Fibroblast of pulmonary artery (primary cell): ENCODE measurements at regions not wholly inside any gene's neighbourhood (a gene's known extent, or its start where the extent isn't known, plus 50 kb on each side); places are given as distances from the start of the nearest gene placed in this dataset.
A peak's percentile ranks its signal among the peaks of the same experiment; 100 is the strongest.

Experiments used
- DNase-seq: peaks from one replicate; pipeline ENCODE4 v3.0.0-alpha.2; 2010; ENCODE audit warnings: low read depth
- H3K4me3 ChIP-seq: replicated peaks from 2 replicates; pipeline ENCODE4 v1.5.1; 2011; ENCODE audit warnings: low read depth, mild to moderate bottlenecking, control low read depth, low read length, moderate library complexity
- CTCF ChIP-seq: IDR thresholded peaks from 2 replicates; pipeline ENCODE4 v1.5.1; 2011; ENCODE audit warnings: mild to moderate bottlenecking, control low read depth, low read length, inconsistent platforms; ENCODE audit errors: missing control alignments

DNA sequence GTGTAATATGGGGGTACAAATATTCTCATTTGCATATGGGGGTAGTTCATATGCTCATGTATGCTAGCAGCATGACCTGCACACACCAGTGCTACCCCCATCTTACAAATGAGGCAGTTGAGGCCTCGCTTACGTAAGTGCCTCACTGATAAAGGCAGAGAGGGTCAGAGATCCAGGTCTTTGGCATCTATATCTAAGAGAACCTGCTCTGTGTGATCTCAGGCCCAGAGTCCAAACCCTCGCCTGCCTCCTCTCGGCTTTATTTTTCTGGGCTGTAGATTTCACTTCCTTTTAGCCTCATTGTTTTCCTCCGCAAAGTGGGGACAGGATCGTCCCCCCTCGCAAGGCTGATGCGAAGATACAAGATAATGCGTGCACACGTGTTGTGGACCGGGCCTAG is 325.2 kb downstream of the MN1 start:
- DNase-seq = no peak
- H3K4me3 ChIP-seq = no peak overlapping the region
- TF ChIP-seq CTCF = no peak

DNA sequence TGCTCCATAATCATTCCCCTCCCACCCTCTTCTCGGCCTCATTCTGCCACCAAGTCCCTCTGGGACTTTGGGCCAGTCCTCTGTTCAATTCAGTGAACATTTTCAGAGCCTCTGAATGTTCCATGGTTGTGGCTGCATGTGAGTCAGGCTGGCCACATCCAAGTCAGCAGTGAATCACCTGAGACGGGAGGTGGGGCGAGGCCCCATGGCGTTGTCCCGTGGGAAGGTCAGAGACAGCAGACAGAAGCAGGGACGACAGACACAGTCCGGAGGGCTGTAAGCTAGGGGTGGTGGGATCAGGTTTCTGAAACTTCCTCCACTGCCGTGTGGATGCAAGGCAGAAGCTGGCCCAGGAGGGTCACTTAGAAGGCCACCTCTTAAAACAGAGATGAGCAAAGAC is 324.8 kb downstream of the MN1 start:
- TF ChIP-seq CTCF = no peak
- H3K4me3 ChIP-seq = no peak overlapping the region
- DNase-seq = peak; percentile 22

GRCh38 chr22:27477171-27477570 is 324.4 kb downstream of the MN1 start:
- no peak for DNase-seq
- no peak for TF ChIP-seq CTCF
- H3K4me3 ChIP-seq = no peak overlapping the region

- no peak for DNase-seq
- no peak for TF ChIP-seq CTCF
- no peak overlapping the region for H3K4me3 ChIP-seq
These were observed 321.1 kb downstream of the MN1 start for GRCh38 chr22:27480487-27480886.

- TF ChIP-seq CTCF = no peak
- no peak overlapping the region for H3K4me3 ChIP-seq
- DNase-seq = no peak
These were observed 319.2 kb downstream of the MN1 start for GRCh38 chr22:27482402-27482801.

- no peak for DNase-seq
- no peak overlapping the region for H3K4me3 ChIP-seq
- TF ChIP-seq CTCF = no peak
These were observed 318.3 kb downstream of the MN1 start for GRCh38 chr22:27483095-27483785.

- no peak for TF ChIP-seq CTCF
- H3K4me3 ChIP-seq = no peak overlapping the region
- DNase-seq = no peak
These were observed 315.7 kb downstream of the MN1 start for GRCh38 chr22:27485842-27486241.
